HepG2 (cell line): ENCODE measurements at regions not wholly inside any gene's neighbourhood (a gene's known extent, or its start where the extent isn't known, plus 50 kb on each side); places are given as distances from the start of the nearest gene placed in this dataset.

Experiments used
- ATAC-seq: fragments of 200-7000 bp; cut with Tn5 transposase; 3 replicates; pipeline ENCODE4 v1.9.1; 2020; ENCODE audit warnings: mild to moderate bottlenecking, moderate library complexity
- BruUV-seq: library from RNA; stranded (reverse); fragments of 400-500 nt; replicated peaks from 2 replicates; lab custom pipeline; 2021; lab: Mats Ljungman, UMichigan
- CTCF ChIA-PET: fragments of 300-600 bp; formaldehyde crosslinking; extraction: SDS; loops from one replicate; lab custom pipeline; 2021; ENCODE audit warnings: low total read pairs, inconsistent platforms, low intra/inter-chr PET ratio; lab: Yijun Ruan, JAX
- POLR2A ChIA-PET: fragments of 350-600 bp; sonication (Branson Sonifier 250); formaldehyde crosslinking; loops from one replicate; lab custom pipeline; 2020; ENCODE audit warnings: antibody characterized with exemption, inconsistent platforms; lab: Yijun Ruan, JAX
- DNase-seq: peaks from one replicate; pipeline ENCODE4 v3.0.0-alpha.2; 2015; ENCODE audit warnings: low spot score
- FAIRE-seq: peaks from 3 replicates; lab custom pipeline; 2011; peaks lifted over from hg19 to GRCh38; lab: Jason Lieb, UNC
- H2AFZ ChIP-seq: one replicate; pipeline ENCODE4 v1.6.1; 2011; ENCODE audit warnings: low read length, inconsistent platforms
- H3K27ac ChIP-seq: fragments of 300-600 bp; 3 replicates; pipeline ENCODE4 v1.8.0; 2011; ENCODE audit warnings: mixed run types, mild to moderate bottlenecking, mixed read lengths, low read length, inconsistent platforms; ENCODE audit not compliant: insufficient read depth; ENCODE audit errors: extremely low read length
- H3K27me3 ChIP-seq, 2 experiments: fragments of 200-600 bp in 1 of 2; 2 replicates in 1 of 2; 3 replicates in 1 of 2; pipeline versions ENCODE4 v1.6.0 to v1.8.0; 2011; ENCODE audit warnings: low read length in 2 of 2, mild to moderate bottlenecking in 2 of 2, moderate library complexity in 2 of 2, inconsistent platforms in 1 of 2; ENCODE audit not compliant: insufficient read depth in 2 of 2, control insufficient read depth in 1 of 2
- H3K36me3 ChIP-seq, 2 experiments: fragments of 200-600 bp in 1 of 2; replicated peaks in 1 of 2; 2 replicates in 1 of 2; 3 replicates in 1 of 2; pipeline versions ENCODE4 v1.5.1 to v1.8.0; 2011; ENCODE audit warnings: low read length in 2 of 2, inconsistent platforms in 1 of 2; ENCODE audit not compliant: insufficient read depth in 2 of 2, control insufficient read depth in 1 of 2
- H3K4me1 ChIP-seq: 2 replicates; pipeline ENCODE4 v1.5.1; 2012; ENCODE audit warnings: low read length, inconsistent platforms; ENCODE audit not compliant: insufficient read depth
- H3K4me2 ChIP-seq: 2 replicates; pipeline ENCODE4 v1.6.0; 2011; ENCODE audit warnings: low read depth, low read length, inconsistent platforms
- H3K4me3 ChIP-seq, 3 experiments: fragments of 200-600 bp in 1 of 3; sonication (generic), shearing (Covaris generic) in 1 of 3; replicated peaks in 1 of 3; 2 replicates each; pipeline ENCODE4 v1.5.1; 2011 to 2016; ENCODE audit warnings: low read length in 3 of 3, inconsistent platforms in 2 of 3, low read depth in 2 of 3, mild to moderate bottlenecking in 2 of 3, control low read depth in 1 of 3, mixed read lengths in 1 of 3; ENCODE audit not compliant: insufficient read depth in 1 of 3
- H3K79me2 ChIP-seq: one replicate; pipeline ENCODE4 v1.6.1; 2011; ENCODE audit warnings: low read length, inconsistent platforms; ENCODE audit not compliant: insufficient read depth
- H3K9ac ChIP-seq: 2 replicates; pipeline ENCODE4 v1.6.0; 2011; ENCODE audit warnings: mild to moderate bottlenecking, low read depth, low read length, inconsistent platforms; ENCODE audit not compliant: insufficient read depth
- H3K9me3 ChIP-seq: 2 replicates; pipeline ENCODE4 v1.5.1; 2012; ENCODE audit warnings: mild to moderate bottlenecking, low read length
- H4K20me1 ChIP-seq: 2 replicates; pipeline ENCODE4 v1.6.0; 2011; ENCODE audit warnings: inconsistent platforms, mild to moderate bottlenecking, low read length, moderate library complexity; ENCODE audit not compliant: insufficient read depth
- ASH2L ChIP-seq: fragments of 300-600, 200-600 bp; sonication (generic); IDR thresholded peaks from 2 replicates; pipeline ENCODE4 v1.7.0; 2017; ENCODE audit warnings: low read depth, mild to moderate bottlenecking, moderate library complexity, mixed read lengths, low read length; ENCODE audit not compliant: insufficient read length
- FOXA1 ChIP-seq, 2 experiments: fragments of 450-650 bp in 1 of 2; sonication (generic) in 1 of 2; formaldehyde crosslinking in 1 of 2; IDR thresholded peaks; 2 replicates each; pipeline versions ENCODE4 v1.4.0 to v1.6.1; 2016 to 2020; ENCODE audit warnings: missing genetic modification reagents in 1 of 2
- ZBTB40 ChIP-seq, 2 experiments: fragments of 450-650 bp in 1 of 2; sonication (generic) in 1 of 2; formaldehyde crosslinking in 1 of 2; IDR thresholded peaks; 2 replicates each; pipeline versions ENCODE4 v1.6.1 to v1.8.0; 2016 to 2022; ENCODE audit warnings: antibody characterized with exemption in 1 of 2, mild to moderate bottlenecking in 1 of 2, missing genetic modification reagents in 1 of 2
- ZFP37 ChIP-seq: sonication (generic); formaldehyde crosslinking; IDR thresholded peaks from 2 replicates; pipeline ENCODE4 v1.4.0; 2020; ENCODE audit warnings: missing genetic modification reagents, borderline replicate concordance
- ZFYVE20 ChIP-seq: sonication (generic); formaldehyde crosslinking; IDR thresholded peaks from 2 replicates; pipeline ENCODE4 v1.8.0; 2023; ENCODE audit warnings: low read depth, mild to moderate bottlenecking, moderate library complexity, missing genetic modification reagents, borderline replicate concordance
- ZNF549 ChIP-seq: sonication (generic); formaldehyde crosslinking; IDR thresholded peaks from 2 replicates; pipeline ENCODE4 v1.5.0; 2020; ENCODE audit warnings: missing genetic modification reagents
- ZNF7 ChIP-seq: IDR thresholded peaks from 2 replicates; pipeline ENCODE4 v1.6.1; 2016; ENCODE audit warnings: missing biosample characterization, missing genetic modification reagents
- ZSCAN12 ChIP-seq: sonication (generic); formaldehyde crosslinking; IDR thresholded peaks from 2 replicates; pipeline ENCODE4 v1.9.0; 2021; ENCODE audit warnings: mild to moderate bottlenecking, missing genetic modification reagents
- WGBS: methylation state at CpG from one replicate; pipeline ENCODE4 v1.1.6; 2017; ENCODE audit warnings: low lambda C conversion rate; 5-methylcytosine and 5-hydroxymethylcytosine counted together
- in situ Hi-C: cut with HindIII; loops from 2 replicates; pipeline ENCODE4 v1.10.0; 2017; ENCODE audit warnings: low pct_unique_long_range_greater_than_20kb; ENCODE audit not compliant: extremely low pct_ligation_motif_present
- intact Hi-C: fragments of 100-400 bp; cut with micrococcal nuclease; formaldehyde crosslinking; loops from one replicate; pipeline ENCODE4 v1.10.0; 2022; ENCODE audit not compliant: unreplicated experiment

- POLR2A ChIA-PET, result no interaction called here
- Histone ChIP-seq H3K4me2 (no peak overlapping the region), H3K79me2 (no peaks in the 10 kb centered on the region), H3K36me3 (no peaks in the 10 kb centered on the region), H4K20me1 (no peaks in the 10 kb centered on the region), H3K27ac (no peak overlapping the region), H3K9ac (no peak overlapping the region), H3K4me1 (no peaks in the 10 kb centered on the region), H3K27me3 (no peaks in the 10 kb centered on the region), H3K4me3 (no peak overlapping the region), H3K9me3 (no peaks in the 10 kb centered on the region), H2AFZ (no peak overlapping the region)
- in situ Hi-C loops, result no loop called here
- FAIRE-seq (no peak), ATAC-seq (no peak), DNase-seq (no peak)
- TF ChIP-seq ZFYVE20 (CRISPR knock-in tag) (no peak), ZBTB40 (IDR thresholded peaks at IDR 0.05) (no peak), ZBTB40 (CRISPR knock-in tag; IDR thresholded peaks at IDR 0.05) (no peak), ZFP37 (CRISPR knock-in tag) (no peak), ZNF549 (CRISPR knock-in tag) (no peak), ASH2L (no peak), ZNF7 (no peak), FOXA1 (IDR thresholded peaks at IDR 0.05) (no peak), FOXA1 (CRISPR knock-in tag; IDR thresholded peaks at IDR 0.05) (no peak), ZSCAN12 (no peak)
- 6% methylated on average over 8 of the region's 8 CpGs for WGBS
- BruUV-seq, result no TSS peak
- intact Hi-C loops, result no loop called here
- CTCF ChIA-PET, result no interaction called here
Measured at GRCh38 chr3:117532268-117532667, 822.7 kb downstream of the TUSC7 start.
